ENCODE measurements at regions not wholly inside any gene's neighbourhood (a gene's known extent, or its start where the extent isn't known, plus 50 kb on each side); places are given as distances from the start of the nearest gene placed in this dataset.

DNA sequence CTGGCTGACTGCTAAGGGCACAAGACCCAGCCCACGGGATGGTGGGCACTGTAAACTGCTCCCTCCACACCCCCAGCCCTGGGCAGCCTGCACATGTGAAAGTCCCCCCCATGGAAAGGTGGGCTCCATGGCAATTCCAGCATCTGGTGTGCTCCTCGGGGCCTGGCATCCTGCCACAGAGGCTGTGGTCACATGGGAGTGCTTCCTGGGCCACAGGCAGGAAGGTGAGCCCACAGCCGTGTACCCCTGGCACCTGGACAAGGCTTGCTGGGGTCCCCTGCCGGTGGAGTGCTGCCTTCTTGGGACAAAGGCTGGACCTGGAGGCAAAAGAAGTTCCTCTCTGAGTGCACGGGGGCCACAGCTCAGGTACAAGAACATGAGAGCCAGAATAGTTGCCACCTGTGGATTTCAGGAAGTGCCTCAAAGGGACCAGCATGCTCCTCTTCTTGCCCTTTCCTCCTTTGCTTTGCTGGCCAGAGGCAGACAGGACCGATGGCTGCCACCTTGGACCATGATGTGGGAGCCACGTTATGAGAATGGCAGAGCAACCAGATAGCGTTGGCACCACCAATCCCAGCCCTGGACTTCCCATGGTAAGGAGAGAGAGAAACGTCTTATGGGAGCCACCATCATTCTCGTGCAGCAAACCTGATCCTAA is 120.2 kb upstream of the MLN start:
- no peak for DNase-seq (ENCODE audit: low read depth in 2 of 2)

DNA sequence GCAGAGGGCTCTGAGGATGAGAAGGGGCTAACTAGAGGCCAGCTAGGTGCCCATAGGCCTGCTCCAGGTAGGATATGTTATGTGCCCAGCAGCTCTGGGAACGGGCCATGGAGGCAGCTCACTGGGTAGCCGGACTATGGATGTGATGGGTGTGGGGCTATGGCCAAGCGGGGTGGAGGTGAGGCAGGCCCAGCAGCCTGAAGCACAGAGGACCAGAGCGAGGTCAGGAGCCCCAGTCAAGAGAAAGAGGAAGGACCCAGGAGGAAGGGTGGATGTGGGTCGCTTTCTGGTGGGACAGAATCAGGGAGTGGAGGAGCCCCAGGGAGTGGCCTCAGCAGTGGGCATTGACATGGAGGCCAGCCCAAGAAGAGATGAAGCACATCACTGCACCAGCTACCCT is 117.9 kb upstream of the MLN start:
- no peak for DNase-seq (ENCODE audit: low read depth in 2 of 2)

DNA sequence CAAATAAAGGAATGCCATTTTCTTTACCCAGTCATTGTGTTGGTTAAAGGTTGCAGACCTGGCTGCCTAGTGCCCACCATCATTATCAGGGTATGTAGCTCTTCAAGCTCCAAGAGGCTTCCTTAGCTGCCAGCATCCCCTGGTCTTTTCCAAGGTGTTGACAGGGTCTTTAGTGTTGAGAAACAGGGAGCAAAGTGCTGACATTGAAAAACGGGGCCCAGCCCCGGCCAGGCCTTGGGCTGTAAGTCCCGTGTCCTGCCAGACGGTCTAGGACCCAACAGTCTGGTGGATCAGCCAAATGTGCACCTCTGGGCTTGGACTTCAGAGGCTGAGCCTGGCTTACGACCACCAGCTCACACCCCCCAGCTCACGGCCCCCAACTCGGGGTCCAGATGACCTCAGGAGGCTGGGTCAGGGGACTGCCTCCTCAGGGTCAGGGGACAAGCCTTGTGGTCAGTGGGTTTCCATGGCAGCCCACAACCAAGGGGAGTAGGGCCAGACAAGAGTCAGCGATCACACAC is 114.4 kb upstream of the MLN start:
- no peak for DNase-seq (ENCODE audit: low read depth in 2 of 2)

DNA sequence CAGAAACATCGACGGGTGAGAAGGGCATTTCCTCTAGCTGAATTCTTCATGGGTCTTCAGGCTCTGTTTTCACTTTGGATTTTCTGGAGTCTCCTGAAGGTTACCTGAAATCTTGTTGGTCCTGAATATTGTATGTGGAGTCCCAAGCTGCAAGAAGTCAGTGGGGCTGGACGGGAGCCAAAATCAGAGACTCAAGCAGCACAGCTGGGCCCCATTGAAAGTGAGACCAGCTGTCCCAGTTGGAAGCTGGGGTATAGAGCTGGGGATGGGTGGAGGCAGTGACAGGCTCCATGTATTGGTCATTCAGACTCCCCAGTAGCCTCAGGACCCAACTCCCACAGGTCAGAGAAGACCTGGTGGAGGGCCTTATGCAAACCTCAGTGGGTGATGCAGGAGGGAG is 111.3 kb upstream of the MLN start:
- no peak for DNase-seq (ENCODE audit: low read depth in 2 of 2)

GRCh38 chr6:33914645-33915044 is 110.8 kb upstream of the MLN start:
- DNase-seq (ENCODE audit: low read depth in 2 of 2): peak in 1 of 2 donors; percentile 22

- no peak for DNase-seq (ENCODE audit: low read depth in 2 of 2)
Observed at GRCh38 chr6:33912195-33912594, 108.4 kb upstream of the MLN start.

DNA sequence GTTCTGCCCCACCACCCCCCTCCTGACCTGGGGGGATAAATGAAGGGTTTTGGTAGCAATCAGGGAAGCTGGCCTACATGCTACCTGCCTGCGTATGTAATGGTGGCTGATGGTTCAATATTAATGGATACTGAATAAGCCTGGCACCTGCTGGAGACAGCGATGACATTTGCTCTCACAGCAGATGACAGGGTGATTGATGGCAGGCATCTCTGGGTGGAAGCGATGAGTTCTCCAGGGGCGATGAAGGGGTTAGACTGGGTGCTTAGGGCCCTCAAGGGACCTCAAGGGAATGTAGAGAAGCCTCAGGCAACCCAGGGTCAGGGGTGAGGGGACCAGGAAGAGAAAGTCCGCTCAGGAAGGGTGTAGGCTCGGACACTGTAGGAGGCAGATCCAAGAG is 107.7 kb upstream of the MLN start:
- no peak for DNase-seq (ENCODE audit: low read depth in 2 of 2)

DNA sequence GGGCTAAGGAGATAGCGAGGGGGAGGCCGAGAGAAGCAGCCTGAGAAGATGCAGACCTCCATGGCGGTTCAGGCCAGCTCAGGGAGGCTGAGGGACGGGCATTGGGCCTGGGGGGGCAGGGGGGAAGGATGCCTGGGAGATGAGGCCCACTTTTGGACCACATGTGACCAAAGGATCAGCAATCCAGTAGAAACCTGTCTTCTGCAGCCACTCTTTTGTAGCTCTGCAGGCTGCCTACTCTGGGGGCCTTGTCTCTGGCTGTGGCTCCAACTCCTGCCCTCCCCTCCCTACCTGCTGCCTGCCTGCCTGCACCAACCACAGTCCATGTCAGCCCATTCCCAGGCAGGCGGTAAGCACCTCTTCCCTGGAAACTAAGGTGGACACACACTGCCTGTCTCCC is 106.8 kb upstream of the MLN start:
- no peak for DNase-seq (ENCODE audit: low read depth in 2 of 2)

DNA sequence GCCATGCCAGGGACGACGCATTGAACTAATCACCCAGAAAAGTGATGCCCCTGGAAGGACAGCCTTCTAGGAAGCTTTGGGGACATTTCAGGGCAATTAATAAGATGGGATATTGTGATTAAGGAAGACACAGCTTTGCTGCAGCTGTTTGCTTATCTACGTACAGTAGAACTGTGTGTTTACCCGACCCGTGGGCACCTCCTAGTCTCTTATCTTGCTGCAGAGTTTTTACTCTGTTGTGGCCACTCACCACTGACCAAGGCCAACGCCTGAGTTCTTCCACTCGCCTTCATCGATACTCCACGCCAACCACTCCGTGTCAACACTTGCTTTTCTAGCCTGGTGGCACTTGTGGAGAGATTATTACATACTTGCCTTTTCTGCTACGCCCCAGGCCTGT is 105.9 kb upstream of the MLN start:
- DNase-seq (ENCODE audit: low read depth in 2 of 2): no peak

GRCh38 chr6:33908025-33908424 is 104.2 kb upstream of the MLN start:
- no peak for DNase-seq (ENCODE audit: low read depth in 2 of 2)

DNA sequence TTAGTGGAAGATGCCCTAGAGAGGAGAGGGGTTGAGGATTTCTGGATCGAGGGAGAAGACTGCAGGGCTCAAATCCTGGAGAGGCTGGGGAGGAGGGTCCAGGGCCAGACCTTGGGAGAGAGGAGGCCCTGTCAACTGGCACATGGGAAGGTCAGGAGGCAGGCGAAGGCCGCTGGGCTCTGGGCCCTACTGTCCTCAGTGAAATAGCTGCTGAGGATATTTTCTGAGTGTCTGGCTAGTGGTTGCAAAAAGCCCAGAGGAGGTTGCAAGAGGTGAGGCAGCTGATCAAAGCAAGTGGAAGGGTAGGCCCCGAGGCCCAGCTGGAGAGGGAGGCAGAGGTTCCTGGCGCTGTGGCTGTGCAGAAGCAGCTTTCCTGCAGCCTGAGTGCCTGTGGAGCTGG is 103.4 kb upstream of the MLN start:
- DNase-seq (ENCODE audit: low read depth in 2 of 2): no peak

- no peak for DNase-seq (ENCODE audit: low read depth in 2 of 2)
Observed at GRCh38 chr6:33906439-33906838, 102.6 kb upstream of the MLN start.

GRCh38 chr6:33905071-33905609 is 101.3 kb upstream of the MLN start:
- DNase-seq (ENCODE audit: low read depth in 2 of 2): no peak

- no peak for DNase-seq (ENCODE audit: low read depth in 2 of 2)
Observed at GRCh38 chr6:33904747-33905065, 100.9 kb upstream of the MLN start.

GRCh38 chr6:33904050-33904746 is 100.4 kb upstream of the MLN start:
- peak in 1 of 2 donors; percentile 28 for DNase-seq (ENCODE audit: low read depth in 2 of 2)

GRCh38 chr6:33903579-33903978 is 99.8 kb upstream of the MLN start:
- no peak for DNase-seq (ENCODE audit: low read depth in 2 of 2)

GRCh38 chr6:33902457-33902853 is 98.7 kb upstream of the MLN start:
- DNase-seq (ENCODE audit: low read depth in 2 of 2): no peak

DNA sequence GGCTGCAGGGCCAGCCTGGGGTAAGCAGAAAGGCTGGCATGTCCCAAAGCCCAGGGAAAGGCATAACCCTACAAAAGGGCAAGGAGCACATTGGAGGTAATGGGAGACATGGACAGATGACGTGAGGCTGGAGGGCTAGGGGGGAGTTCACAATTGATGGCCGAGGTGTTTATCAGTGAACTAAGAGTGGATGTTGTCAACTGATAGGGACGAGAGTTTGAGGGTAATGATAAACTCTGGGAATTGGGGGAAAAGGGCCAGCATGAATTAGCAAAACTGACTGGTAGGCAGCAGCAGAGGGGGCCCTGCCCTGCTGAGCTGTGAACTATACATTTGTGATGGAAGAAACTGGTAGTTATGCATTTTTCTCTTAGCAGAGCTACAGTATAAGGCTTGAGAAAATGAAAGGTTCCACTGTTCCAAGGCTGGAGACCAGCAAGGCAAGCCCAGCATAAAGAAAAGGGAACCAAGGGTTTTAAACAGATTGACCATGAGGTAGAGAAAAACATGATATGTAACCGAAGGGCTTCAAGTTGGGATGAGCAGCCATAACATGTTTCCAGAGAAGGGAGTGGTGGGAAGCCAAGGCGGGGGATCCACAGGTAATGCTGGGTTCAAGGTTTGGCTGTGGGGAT is 98.1 kb upstream of the MLN start:
- DNase-seq (ENCODE audit: low read depth in 2 of 2): no peak

DNA sequence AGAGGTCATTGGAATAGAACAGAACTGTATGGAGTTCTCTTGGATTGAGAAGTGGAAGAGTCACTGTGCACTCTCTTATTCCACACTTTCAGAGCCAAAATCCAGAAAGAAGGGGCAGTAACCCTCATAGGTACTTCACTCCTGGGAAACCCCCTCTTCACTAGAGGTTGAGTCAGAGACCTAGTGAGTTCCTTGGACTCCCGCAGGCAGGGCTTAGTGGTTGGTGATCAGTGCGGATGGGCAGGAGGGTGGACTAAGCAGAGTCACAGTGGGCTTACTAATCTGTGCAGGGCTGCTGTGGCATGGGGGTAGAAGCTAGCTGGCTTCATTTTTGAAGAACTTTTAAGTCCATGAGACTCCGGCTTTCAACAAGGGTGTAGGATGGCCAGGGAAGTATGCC is 95.0 kb upstream of the MLN start:
- no peak for DNase-seq (ENCODE audit: low read depth in 2 of 2)

DNA sequence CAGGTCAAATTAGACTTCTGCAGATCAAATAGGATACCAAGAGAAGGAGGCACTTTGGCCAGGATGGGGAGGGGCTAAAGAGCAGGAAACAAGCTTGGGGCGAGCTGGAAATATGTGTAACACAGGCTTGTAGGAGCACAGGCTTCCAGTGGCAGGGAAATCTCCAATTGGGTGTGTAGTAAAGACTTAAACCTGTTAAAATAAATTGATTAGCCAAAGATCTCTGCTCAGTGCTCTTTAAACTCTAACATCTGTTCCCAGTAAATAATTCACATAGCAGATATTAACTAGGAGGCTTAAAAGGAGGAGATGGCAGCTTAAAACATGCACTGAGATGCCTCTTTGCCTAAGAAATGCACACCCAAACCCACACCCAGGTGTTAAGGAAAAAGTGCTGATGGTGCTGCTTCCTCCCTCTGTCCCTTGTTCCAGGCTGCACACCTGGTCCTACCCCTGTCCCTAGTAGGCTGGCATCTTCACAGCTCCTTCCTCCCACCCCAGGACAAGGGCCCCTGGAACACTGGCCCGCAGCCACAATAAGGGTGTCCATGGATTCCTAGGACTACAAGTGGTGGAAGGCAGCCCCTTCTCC is 93.5 kb upstream of the MLN start:
- no peak for DNase-seq (ENCODE audit: low read depth in 2 of 2)

DNA sequence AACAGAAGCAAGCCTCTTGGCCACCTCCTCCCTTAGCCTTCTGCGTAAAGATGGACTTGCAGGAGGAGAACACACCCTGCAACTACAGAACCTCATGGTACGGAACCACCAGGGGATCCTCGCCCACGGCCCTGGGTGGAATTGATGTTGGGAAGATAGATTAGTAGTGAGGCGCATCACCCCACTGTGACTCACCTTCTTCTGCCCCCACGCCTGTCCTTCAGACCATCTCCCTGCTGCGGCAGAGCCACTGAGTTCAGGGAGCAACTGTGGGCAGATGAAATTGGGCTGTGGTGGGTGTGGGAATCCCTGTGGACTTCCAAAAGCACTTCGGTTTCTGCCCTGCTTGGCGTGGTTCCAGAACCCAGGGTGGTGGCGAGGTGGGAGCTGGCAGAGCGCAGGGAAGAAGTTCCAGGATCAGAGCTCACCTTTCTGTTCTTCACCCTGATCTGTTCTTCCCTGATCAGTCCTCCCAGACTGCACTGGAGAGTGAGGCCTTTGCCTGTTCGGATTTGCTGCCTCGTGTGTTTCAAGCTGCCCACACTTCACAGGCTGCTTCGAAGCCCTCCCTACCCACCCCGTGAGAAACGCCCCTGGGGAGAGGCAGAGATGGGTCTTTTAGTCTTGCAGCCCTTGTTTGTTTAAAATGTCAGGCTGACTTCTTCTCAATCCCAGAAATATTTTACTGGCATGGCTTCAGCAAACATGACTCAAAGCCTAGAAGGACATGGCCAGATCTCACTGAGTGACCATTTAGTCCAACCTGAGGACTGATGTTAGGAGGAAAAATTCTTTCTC is 92.8 kb upstream of the MLN start:
- DNase-seq (ENCODE audit: low read depth in 2 of 2): no peak

DNA sequence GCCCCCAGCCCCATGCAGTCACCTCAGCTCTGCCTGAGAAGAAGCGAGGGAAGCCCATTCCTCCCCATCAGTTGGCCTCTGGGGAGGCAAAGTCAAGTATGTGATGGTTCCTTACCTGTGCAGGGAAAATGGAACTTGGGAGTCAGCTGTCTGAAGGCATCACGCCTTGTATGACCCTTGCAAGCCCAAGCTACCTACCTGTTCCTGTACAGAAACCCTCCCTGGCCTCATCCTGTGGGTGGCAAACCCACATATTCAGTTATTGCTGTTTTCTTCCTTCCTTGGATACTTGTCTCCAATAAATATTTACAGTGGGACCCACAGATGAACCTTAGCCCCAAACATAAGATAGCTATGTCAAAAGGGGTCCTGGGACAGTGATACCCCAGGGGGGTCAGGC is 92.2 kb upstream of the MLN start:
- no peak for DNase-seq (ENCODE audit: low read depth in 2 of 2)
